K562 (cell line): ENCODE measurements at regions not wholly inside any gene's neighbourhood (a gene's known extent, or its start where the extent isn't known, plus 50 kb on each side); places are given as distances from the start of the nearest gene placed in this dataset.

Experiments used
- ATAC-seq: fragments of 200-7000 bp; cut with Tn5 transposase; 3 replicates; pipeline ENCODE4 v1.9.1; 2020; ENCODE audit warnings: moderate library complexity
- BruUV-seq: library from RNA; stranded (reverse); fragments of 400-500 nt; replicated peaks from 2 replicates; lab custom pipeline; 2021; lab: Mats Ljungman, UMichigan
- CTCF ChIA-PET: fragments of 300-600 bp; formaldehyde crosslinking; extraction: SDS; loops from one replicate; lab custom pipeline; 2021; ENCODE audit warnings: low intra/inter-chr PET ratio; lab: Yijun Ruan, JAX
- POLR2A ChIA-PET: fragments of 300-600, 350-650 bp; sonication (Branson Sonifier 250); formaldehyde crosslinking; extraction: SDS; loops from one replicate; lab custom pipeline; 2021; ENCODE audit warnings: antibody characterized with exemption, inconsistent platforms; lab: Yijun Ruan, JAX
- DNase-seq, 4 experiments: peaks; one replicate each; pipeline versions ENCODE4 v3.0.0 to v3.0.0-alpha.2; 2011 to 2018; ENCODE audit warnings: low spot score in 3 of 4, mixed read lengths in 3 of 4; ENCODE audit errors: extremely low read depth in 1 of 4
- FAIRE-seq: peaks from 2 replicates; lab custom pipeline; 2011; peaks lifted over from hg19 to GRCh38; lab: Jason Lieb, UNC
- H2AFZ ChIP-seq: 2 replicates; pipeline ENCODE4 v1.6.0; 2011; ENCODE audit warnings: low read depth, low read length, control low read depth, inconsistent platforms
- H3K27ac ChIP-seq: fragments of 200-600 bp; 3 replicates; pipeline ENCODE4 v1.8.0; 2011; ENCODE audit warnings: low read depth, mild to moderate bottlenecking, control low read depth, inconsistent platforms, low read length, moderate library complexity, mixed read lengths; ENCODE audit errors: extremely low read depth
- H3K27me3 ChIP-seq, 2 experiments: fragments of 300-600 bp in 1 of 2; 2 replicates in 1 of 2; 3 replicates in 1 of 2; pipeline versions ENCODE4 v1.6.0 to v1.8.0; 2011; ENCODE audit warnings: inconsistent platforms in 2 of 2, low read length in 2 of 2, mild to moderate bottlenecking in 1 of 2, mixed read lengths in 1 of 2, moderate library complexity in 1 of 2; ENCODE audit not compliant: control insufficient read depth in 2 of 2, insufficient read depth in 2 of 2
- H3K36me3 ChIP-seq: fragments of 300-600 bp; 3 replicates; pipeline ENCODE4 v1.8.0; 2011; ENCODE audit warnings: mild to moderate bottlenecking, low read length, inconsistent platforms; ENCODE audit not compliant: control insufficient read depth, insufficient read depth
- H3K4me1 ChIP-seq, 2 experiments: fragments of 200-600 bp in 1 of 2; replicated peaks in 1 of 2; 2 replicates in 1 of 2; 3 replicates in 1 of 2; pipeline versions ENCODE4 v1.5.1 to v1.8.0; 2011; ENCODE audit warnings: inconsistent platforms in 2 of 2, low read length in 2 of 2, mild to moderate bottlenecking in 1 of 2, mixed read lengths in 1 of 2, moderate library complexity in 1 of 2; ENCODE audit not compliant: control insufficient read depth in 2 of 2, insufficient read depth in 2 of 2
- H3K4me2 ChIP-seq: 2 replicates; pipeline ENCODE4 v1.6.1; 2011; ENCODE audit warnings: low read length, control low read depth, inconsistent platforms, mixed read lengths; ENCODE audit not compliant: insufficient read depth
- H3K4me3 ChIP-seq: fragments of 200-600 bp; sonication (generic), shearing (Covaris generic); 2 replicates; pipeline ENCODE4 v1.5.1; 2016; ENCODE audit warnings: control low read depth, inconsistent platforms
- H3K79me2 ChIP-seq: fragments of 200-600 bp; 3 replicates; pipeline ENCODE4 v1.8.0; 2011; ENCODE audit warnings: low read length, inconsistent platforms; ENCODE audit not compliant: control insufficient read depth, insufficient read depth
- H3K9ac ChIP-seq, 2 experiments: 2 replicates each; pipeline versions ENCODE4 v1.6.0 to v1.6.1; 2011; ENCODE audit warnings: low read depth in 2 of 2, low read length in 2 of 2, control low read depth in 1 of 2, inconsistent platforms in 1 of 2, mild to moderate bottlenecking in 1 of 2, mixed read lengths in 1 of 2; ENCODE audit not compliant: insufficient read depth in 1 of 2
- H3K9me1 ChIP-seq: one replicate; pipeline ENCODE4 v1.6.0; 2011; ENCODE audit warnings: inconsistent platforms, mild to moderate bottlenecking, low read length, moderate library complexity; ENCODE audit not compliant: control insufficient read depth, insufficient read depth
- H3K9me3 ChIP-seq: replicated peaks from 2 replicates; pipeline ENCODE4 v1.5.1; 2011; ENCODE audit warnings: low read depth, low read length, inconsistent platforms; ENCODE audit not compliant: control insufficient read depth, insufficient read depth
- H4K20me1 ChIP-seq: replicated peaks from 2 replicates; pipeline ENCODE4 v1.6.1; 2011; ENCODE audit warnings: low read length, inconsistent platforms, mixed read lengths; ENCODE audit not compliant: control insufficient read depth, insufficient read depth
- ATF7 ChIP-seq: fragments of 450-650 bp; IDR thresholded peaks from 2 replicates; pipeline ENCODE4 v1.7.1; 2014; ENCODE audit warnings: mild to moderate bottlenecking, moderate library complexity
- C11orf30 ChIP-seq: fragments of 450-650 bp; IDR thresholded peaks from 2 replicates; pipeline ENCODE4 v1.6.1; 2016; ENCODE audit warnings: low read depth, mild to moderate bottlenecking
- CC2D1A ChIP-seq: fragments of 450-650 bp; IDR thresholded peaks from 2 replicates; pipeline ENCODE4 v1.6.1; 2017; ENCODE audit warnings: mild to moderate bottlenecking
- CTBP1 ChIP-seq: fragments of 450-650 bp; IDR thresholded peaks from 2 replicates; pipeline ENCODE4 v1.6.1; 2016; ENCODE audit warnings: borderline replicate concordance
- DPF2 ChIP-seq: fragments of 450-650 bp; IDR thresholded peaks from 2 replicates; pipeline ENCODE4 v1.6.1; 2016
- E2F3 ChIP-seq: fragments of 250-450 bp; sonication (Bioruptor Pico); IDR thresholded peaks from 2 replicates; pipeline ENCODE4 v1.4.0; 2020; ENCODE audit warnings: mild to moderate bottlenecking
- FOXM1 ChIP-seq, 2 experiments: fragments of 450-650 bp in 1 of 2; sonication (generic) in 1 of 2; formaldehyde crosslinking in 1 of 2; IDR thresholded peaks; 2 replicates each; pipeline versions ENCODE4 v1.6.1 to v1.9.0; 2017 to 2022; ENCODE audit warnings: low read depth in 2 of 2, mild to moderate bottlenecking in 2 of 2, missing genetic modification reagents in 1 of 2, moderate library complexity in 1 of 2
- JUN ChIP-seq, 2 experiments: sonication (generic) in 1 of 2; formaldehyde crosslinking in 1 of 2; IDR thresholded peaks; 2 replicates each; pipeline versions ENCODE4 v1.6.1 to v1.8.0; 2012 to 2022; ENCODE audit warnings: borderline replicate concordance in 2 of 2, mild to moderate bottlenecking in 2 of 2, improper control_type of control experiment in 1 of 2, low read depth in 1 of 2, low read length in 1 of 2, missing genetic modification reagents in 1 of 2
- MECOM ChIP-seq: fragments of 250-450 bp; sonication (Bioruptor Pico); IDR thresholded peaks from 2 replicates; pipeline ENCODE4 v1.8.0; 2022; ENCODE audit warnings: inconsistent platforms
- MEF2A ChIP-seq: IDR thresholded peaks from 2 replicates; pipeline ENCODE4 v1.6.1; 2011; ENCODE audit warnings: low read depth, mild to moderate bottlenecking, low read length, moderate library complexity; ENCODE audit not compliant: control insufficient read depth
- MEIS2 ChIP-seq: fragments of 450-650 bp; IDR thresholded peaks from 2 replicates; pipeline ENCODE4 v1.6.1; 2014; ENCODE audit warnings: mild to moderate bottlenecking; ENCODE audit not compliant: partially characterized antibody
- MLLT1 ChIP-seq, 2 experiments: fragments of 450-650 bp; IDR thresholded peaks; 2 replicates each; pipeline ENCODE4 v1.6.1; 2016
- RAD21 ChIP-seq, 2 experiments: fragments of 250-450 bp in 1 of 2; fragments of 450-650 bp in 1 of 2; sonication (Bioruptor Pico) in 1 of 2; formaldehyde crosslinking in 1 of 2; IDR thresholded peaks in 1 of 2; conservative IDR thresholded peaks in 1 of 2; 2 replicates each; pipeline versions ENCODE4 v1.4.0 to v1.8.0; 2020 to 2022; ENCODE audit warnings: mild to moderate bottlenecking in 2 of 2, moderate library complexity in 1 of 2
- SAFB2 ChIP-seq: fragments of 200-400 bp; formaldehyde crosslinking; IDR thresholded peaks from 2 replicates; pipeline ENCODE4 v1.6.1; 2018; ENCODE audit warnings: borderline replicate concordance, low read length, low read depth, moderate library complexity; ENCODE audit not compliant: severe bottlenecking
- ZEB2 ChIP-seq: fragments of 450-650 bp; IDR thresholded peaks from 2 replicates; pipeline ENCODE4 v1.6.1; 2016
- ZFP30 ChIP-seq: fragments of 250-450 bp; sonication (Bioruptor Pico); IDR thresholded peaks from 2 replicates; pipeline ENCODE4 v1.8.0; 2022; ENCODE audit warnings: moderate library complexity, mild to moderate bottlenecking, inconsistent platforms, borderline replicate concordance
- ZNF263 ChIP-seq: sonication (generic); formaldehyde crosslinking; IDR thresholded peaks from 2 replicates; pipeline ENCODE4 v1.8.0; 2022; ENCODE audit warnings: mild to moderate bottlenecking, missing genetic modification reagents, borderline replicate concordance
- ZNF316 ChIP-seq: fragments of 450-650 bp; IDR thresholded peaks from 2 replicates; pipeline ENCODE4 v1.6.1; 2016
- WGBS: fragments of 100-300 bp; shearing (Covaris generic); methylation state at CpG from one replicate; pipeline ENCODE4 v1.1.6; 2016; ENCODE audit warnings: low coverage, mixed read lengths; ENCODE audit not compliant: insufficient coverage; ENCODE audit errors: missing lambda C conversion rate; 5-methylcytosine and 5-hydroxymethylcytosine counted together
- in situ Hi-C: fragments of 300-500 bp; cut with MboI; formaldehyde crosslinking; loops from 4 replicates; pipeline ENCODE4 v1.15.0; 2018; ENCODE audit warnings: inconsistent platforms, mixed read lengths
- intact Hi-C: fragments of 100-400 bp; cut with micrococcal nuclease; formaldehyde crosslinking; loops from 2 replicates; pipeline ENCODE4 v1.14.2; 2022

- Histone ChIP-seq H3K4me1 (peaks cover 3 to 6% of the 10 kb centered on the region in 2 experiments; a peak in 3 of 5 replicates), H3K9me3 (no peaks in the 10 kb centered on the region), H2AFZ (peak overlapping the region; percentile 35), H3K4me3 (no peak overlapping the region), H3K9ac (no peak overlapping the region), H4K20me1 (no peaks in the 10 kb centered on the region), H3K4me2 (no peak overlapping the region), H3K27ac (no peak overlapping the region), H3K9me1 (no peaks in the 10 kb centered on the region), H3K36me3 (no peaks in the 10 kb centered on the region), H3K27me3 (no peaks in the 10 kb centered on the region), H3K79me2 (no peaks in the 10 kb centered on the region)
- peak; percentile 12 to 68 (median 26) for DNase-seq
- WGBS, result 22% methylated on average over 4 of the region's 4 CpGs
- intact Hi-C loops, result no loop called here
- POLR2A ChIA-PET, result no interaction called here
- FAIRE-seq, result peak; percentile 90
- CTCF ChIA-PET, result no interaction called here
- no TSS peak for BruUV-seq
- peak; percentile 92 for ATAC-seq
- in situ Hi-C loops, result no loop called here
- TF ChIP-seq ZNF263 (CRISPR knock-in tag) (peak; percentile 67; the same call in 1 of the 2 replicates), MEIS2 (peak; percentile 16), JUN (IDR thresholded peaks at IDR 0.05; ENCODE audit: borderline replicate concordance, low read depth, low read length) (peak; percentile 47; the same call in 1 of the 2 replicates), JUN (CRISPR knock-in tag; IDR thresholded peaks at IDR 0.05; ENCODE audit: borderline replicate concordance) (no peak), RAD21 (CRISPR knock-in tag; conservative IDR thresholded peaks at IDR 0.05 in 1 of 2, IDR thresholded peaks at IDR 0.05 in 1 of 2) (0 out of 4 replicates have a peak, but pooled peaks of 1 of the 2 experiments have one; percentile 9), CTBP1 (peak; percentile 58), MEF2A (no peak), E2F3 (CRISPR knock-in tag) (no peak), ZEB2 (peak; percentile 42; the same call in 1 of the 2 replicates), MLLT1 (IDR thresholded peaks at IDR 0.05) (no peak), ZNF316 (peak; percentile 60), SAFB2 (no peak), FOXM1 (IDR thresholded peaks at IDR 0.05; ENCODE audit: low read depth) (no peak), FOXM1 (CRISPR knock-in tag; IDR thresholded peaks at IDR 0.05; ENCODE audit: low read depth) (no peak), ATF7 (0 out of 2 replicates have a peak, but pooled peaks have one; percentile 37), C11orf30 (peak; percentile 26; the same call in 1 of the 2 replicates), CC2D1A (no peak), DPF2 (peak; percentile 33; the same call in 1 of the 2 replicates), MECOM (CRISPR knock-in tag) (no peak), ZFP30 (CRISPR knock-in tag) (no peak)
Observed at GRCh38 chr6:72464791-72465691, 156.8 kb upstream of the KCNQ5 start.
